Cardiac fibroblast (primary cell): ENCODE measurements at regions not wholly inside any gene's neighbourhood (a gene's known extent, or its start where the extent isn't known, plus 50 kb on each side); places are given as distances from the start of the nearest gene placed in this dataset.

Experiments used
- DNase-seq, 2 donors: peaks; one replicate each; pipeline versions ENCODE4 v3.0.0 to v3.0.0-alpha.2; 2010; ENCODE audit warnings: low read depth in 2 of 2
- H3K4me3 ChIP-seq, 2 donors: replicated peaks in 1 of 2; 1 replicate in 1 of 2; 2 replicates in 1 of 2; pipeline ENCODE4 v1.5.1; 2011; ENCODE audit warnings: low read depth in 2 of 2, low read length in 2 of 2, mild to moderate bottlenecking in 2 of 2, moderate library complexity in 1 of 2
- CTCF ChIP-seq: IDR thresholded peaks from one replicate; pipeline ENCODE4 v1.5.1; 2011; ENCODE audit warnings: low read depth, mild to moderate bottlenecking, low read length, inconsistent platforms

- no peak for DNase-seq
- no peak for TF ChIP-seq CTCF
- H3K4me3 ChIP-seq: no peak overlapping the region
Measured at GRCh38 chr17:33977729-33978514, 277.2 kb upstream of the CCL2 start.

- DNase-seq: no peak
Measured at GRCh38 chr17:33978889-33979288, 276.2 kb upstream of the CCL2 start.

GRCh38 chr17:33980193-33980592, 274.9 kb upstream of the CCL2 start:
- no peak for TF ChIP-seq CTCF
- DNase-seq: no peak
- no peak overlapping the region for H3K4me3 ChIP-seq

More at GRCh38 chr17:33978889-33979288, 276.2 kb upstream of the CCL2 start:
- no peak overlapping the region for H3K4me3 ChIP-seq
- no peak for TF ChIP-seq CTCF

GRCh38 chr17:33981711-33982601, 273.1 kb upstream of the CCL2 start:
- TF ChIP-seq CTCF: no peak
- no peak overlapping the region for H3K4me3 ChIP-seq
- DNase-seq: no peak

- no peak for DNase-seq
- no peak for TF ChIP-seq CTCF
- no peak overlapping the region for H3K4me3 ChIP-seq
Measured at GRCh38 chr17:33982909-33983308, 272.2 kb upstream of the CCL2 start.

- DNase-seq: no peak
- no peak overlapping the region for H3K4me3 ChIP-seq
- no peak for TF ChIP-seq CTCF
Measured at GRCh38 chr17:33983824-33984574, 271.1 kb upstream of the CCL2 start.
